ENCODE measurements at regions not wholly inside any gene's neighbourhood (a gene's known extent, or its start where the extent isn't known, plus 50 kb on each side); places are given as distances from the start of the nearest gene placed in this dataset.
"Not testable (repeated sequence)": the region's sequence is repeated elsewhere in the genome, so short reads cannot be mapped to it uniquely, and the experiment has no call there.

- no peak for DNase-seq
These were observed 80.8 kb upstream of the SLC2A1 start for GRCh38 chr1:43039228-43040055.

GRCh38 chr1:43038232-43038935 is 79.7 kb upstream of the SLC2A1 start:
- DNase-seq: no peak

GRCh38 chr1:43037466-43037865 is 78.8 kb upstream of the SLC2A1 start:
- no peak for DNase-seq

- no peak for DNase-seq
These were observed 78.3 kb upstream of the SLC2A1 start for GRCh38 chr1:43036932-43037331.

- no peak for DNase-seq
These were observed 77.4 kb upstream of the SLC2A1 start for GRCh38 chr1:43035821-43036741.

GRCh38 chr1:43034778-43035177 is 76.1 kb upstream of the SLC2A1 start:
- no peak for DNase-seq

GRCh38 chr1:43034195-43034658 is 75.6 kb upstream of the SLC2A1 start:
- DNase-seq: no peak

- no peak for DNase-seq
These were observed 72.9 kb upstream of the SLC2A1 start for GRCh38 chr1:43031316-43032203.

- no peak for DNase-seq
These were observed 66.2 kb upstream of the SLC2A1 start for GRCh38 chr1:43024905-43025304.

- DNase-seq: no peak
These were observed 63.1 kb upstream of the SLC2A1 start for GRCh38 chr1:43021547-43022474.

- DNase-seq: no peak
These were observed 60.6 kb upstream of the SLC2A1 start for GRCh38 chr1:43019226-43019625.

GRCh38 chr1:43018121-43018520 is 59.5 kb upstream of the SLC2A1 start:
- DNase-seq: no peak

GRCh38 chr1:43015269-43015668 is 56.6 kb upstream of the SLC2A1 start:
- DNase-seq: no peak

GRCh38 chr1:43014579-43014978 is 55.9 kb upstream of the SLC2A1 start:
- not testable (repeated sequence) for DNase-seq

- DNase-seq: peak; percentile 29
These were observed 52.4 kb upstream of the SLC2A1 start for GRCh38 chr1:43011020-43011419.

- DNase-seq: peak; percentile 57
These were observed 50.6 kb upstream of the SLC2A1 start for GRCh38 chr1:43009274-43009673.

GRCh38 chr1:43008115-43009060 is 49.7 kb upstream of the SLC2A1 start:
- DNase-seq: no peak

Measured in hematopoietic multipotent progenitor cell treated with erythropoietin and hydrocortisone succinate and interleukin-3 and kit ligand, for 8 days (in vitro differentiated cells).